ENCODE measurements at regions not wholly inside any gene's neighbourhood (a gene's known extent, or its start where the extent isn't known, plus 50 kb on each side); places are given as distances from the start of the nearest gene placed in this dataset.

GRCh38 chr13:103130681-103131210, 64.5 kb upstream of the SLC10A2 start:
- no peak for TF ChIP-seq CTCF (IDR thresholded peaks at IDR 0.05)

- TF ChIP-seq CTCF (IDR thresholded peaks at IDR 0.05), result no peak
Observed at GRCh38 chr13:103130146-103130545, 63.9 kb upstream of the SLC10A2 start.
